ENCODE measurements at regions not wholly inside any gene's neighbourhood (a gene's known extent, or its start where the extent isn't known, plus 50 kb on each side); places are given as distances from the start of the nearest gene placed in this dataset.

GRCh38 chr12:76653342-76653741, 93.8 kb upstream of the OSBPL8 start:
- TF ChIP-seq EZH2 (IDR thresholded peaks at IDR 0.05; ENCODE audit: insufficient read depth, poor library complexity, severe bottlenecking) (no peak), EZH2phosphoT487 (IDR thresholded peaks at IDR 0.05; ENCODE audit: insufficient read depth, low read depth) (no peak)
